ENCODE measurements at regions not wholly inside any gene's neighbourhood (a gene's known extent, or its start where the extent isn't known, plus 50 kb on each side); places are given as distances from the start of the nearest gene placed in this dataset.

DNA sequence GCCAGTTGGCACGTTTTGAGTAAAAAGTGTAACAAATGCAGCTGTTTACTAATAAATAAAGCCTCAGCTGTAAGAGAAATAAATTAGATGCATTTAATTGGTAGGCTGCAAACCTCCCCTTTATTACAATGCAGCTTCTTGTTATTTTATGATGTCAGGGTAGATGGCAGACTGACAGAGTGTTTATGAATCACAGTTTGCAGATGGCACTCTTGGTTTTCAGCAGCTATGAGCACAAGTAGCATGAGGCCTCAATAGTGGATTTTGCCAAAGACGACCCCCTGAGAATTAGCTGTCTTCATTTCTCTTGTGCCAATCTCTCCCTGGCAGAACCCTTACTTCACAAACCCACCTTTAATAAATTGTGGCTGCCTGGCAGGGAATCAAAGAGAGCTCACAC is 161.2 kb upstream of the C1orf87 start (continued):
- TF ChIP-seq, protein P1, sequence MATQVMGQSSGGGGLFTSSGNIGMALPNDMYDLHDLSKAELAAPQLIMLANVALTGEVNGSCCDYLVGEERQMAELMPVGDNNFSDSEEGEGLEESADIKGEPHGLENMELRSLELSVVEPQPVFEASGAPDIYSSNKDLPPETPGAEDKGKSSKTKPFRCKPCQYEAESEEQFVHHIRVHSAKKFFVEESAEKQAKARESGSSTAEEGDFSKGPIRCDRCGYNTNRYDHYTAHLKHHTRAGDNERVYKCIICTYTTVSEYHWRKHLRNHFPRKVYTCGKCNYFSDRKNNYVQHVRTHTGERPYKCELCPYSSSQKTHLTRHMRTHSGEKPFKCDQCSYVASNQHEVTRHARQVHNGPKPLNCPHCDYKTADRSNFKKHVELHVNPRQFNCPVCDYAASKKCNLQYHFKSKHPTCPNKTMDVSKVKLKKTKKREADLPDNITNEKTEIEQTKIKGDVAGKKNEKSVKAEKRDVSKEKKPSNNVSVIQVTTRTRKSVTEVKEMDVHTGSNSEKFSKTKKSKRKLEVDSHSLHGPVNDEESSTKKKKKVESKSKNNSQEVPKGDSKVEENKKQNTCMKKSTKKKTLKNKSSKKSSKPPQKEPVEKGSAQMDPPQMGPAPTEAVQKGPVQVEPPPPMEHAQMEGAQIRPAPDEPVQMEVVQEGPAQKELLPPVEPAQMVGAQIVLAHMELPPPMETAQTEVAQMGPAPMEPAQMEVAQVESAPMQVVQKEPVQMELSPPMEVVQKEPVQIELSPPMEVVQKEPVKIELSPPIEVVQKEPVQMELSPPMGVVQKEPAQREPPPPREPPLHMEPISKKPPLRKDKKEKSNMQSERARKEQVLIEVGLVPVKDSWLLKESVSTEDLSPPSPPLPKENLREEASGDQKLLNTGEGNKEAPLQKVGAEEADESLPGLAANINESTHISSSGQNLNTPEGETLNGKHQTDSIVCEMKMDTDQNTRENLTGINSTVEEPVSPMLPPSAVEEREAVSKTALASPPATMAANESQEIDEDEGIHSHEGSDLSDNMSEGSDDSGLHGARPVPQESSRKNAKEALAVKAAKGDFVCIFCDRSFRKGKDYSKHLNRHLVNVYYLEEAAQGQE (IDR thresholded peaks at IDR 0.05; ENCODE audit: low read depth) = no peak
- no peak for TF ChIP-seq EGR1 (IDR thresholded peaks at IDR 0.05; ENCODE audit: low read depth)
- TF ChIP-seq, protein P2, sequence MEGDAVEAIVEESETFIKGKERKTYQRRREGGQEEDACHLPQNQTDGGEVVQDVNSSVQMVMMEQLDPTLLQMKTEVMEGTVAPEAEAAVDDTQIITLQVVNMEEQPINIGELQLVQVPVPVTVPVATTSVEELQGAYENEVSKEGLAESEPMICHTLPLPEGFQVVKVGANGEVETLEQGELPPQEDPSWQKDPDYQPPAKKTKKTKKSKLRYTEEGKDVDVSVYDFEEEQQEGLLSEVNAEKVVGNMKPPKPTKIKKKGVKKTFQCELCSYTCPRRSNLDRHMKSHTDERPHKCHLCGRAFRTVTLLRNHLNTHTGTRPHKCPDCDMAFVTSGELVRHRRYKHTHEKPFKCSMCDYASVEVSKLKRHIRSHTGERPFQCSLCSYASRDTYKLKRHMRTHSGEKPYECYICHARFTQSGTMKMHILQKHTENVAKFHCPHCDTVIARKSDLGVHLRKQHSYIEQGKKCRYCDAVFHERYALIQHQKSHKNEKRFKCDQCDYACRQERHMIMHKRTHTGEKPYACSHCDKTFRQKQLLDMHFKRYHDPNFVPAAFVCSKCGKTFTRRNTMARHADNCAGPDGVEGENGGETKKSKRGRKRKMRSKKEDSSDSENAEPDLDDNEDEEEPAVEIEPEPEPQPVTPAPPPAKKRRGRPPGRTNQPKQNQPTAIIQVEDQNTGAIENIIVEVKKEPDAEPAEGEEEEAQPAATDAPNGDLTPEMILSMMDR (IDR thresholded peaks at IDR 0.05 in 2 of 3, conservative IDR thresholded peaks at IDR 0.05 in 1 of 3; ENCODE audit: borderline replicate concordance in 1 of 3, insufficient read depth in 1 of 3, low read depth in 2 of 3, low read length in 2 of 3) = no peak

DNA sequence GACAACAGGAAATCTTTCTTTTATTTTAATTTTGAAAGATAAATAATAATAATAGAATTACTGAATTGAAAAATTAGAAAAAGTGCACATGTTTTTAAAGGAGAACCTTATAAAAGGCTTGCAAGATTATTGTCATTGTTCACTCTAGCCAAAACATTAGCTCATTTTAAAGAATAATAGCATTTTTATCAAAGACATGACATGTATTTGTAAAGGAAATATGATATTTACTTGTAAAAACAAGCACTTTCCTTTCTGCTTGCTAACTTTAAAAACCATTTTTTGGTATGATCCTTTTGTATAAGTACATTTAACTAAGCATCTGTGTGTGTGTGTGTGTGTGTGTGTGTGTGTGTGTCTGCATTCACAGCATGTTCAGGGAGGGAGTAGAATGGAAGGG is 156.3 kb upstream of the C1orf87 start:
- Histone ChIP-seq H3K27me3 (ENCODE audit: insufficient read depth, low read length) (no peaks in the 10 kb centered on the region), H2AFZ (ENCODE audit: low read depth, low read length, poor library complexity, severe bottlenecking) (no peak overlapping the region), H3K4me3 (replicated peaks in 1 of 2; ENCODE audit: low read depth in 1 of 2, low read length in 2 of 2) (no peak overlapping the region), H3K4me1 (ENCODE audit: control insufficient read depth in 1 of 2, insufficient read depth in 2 of 2, low read length in 2 of 2) (peaks cover 4 to 12% of the 10 kb centered on the region in 2 experiments; a peak in 3 of 4 replicates), H3K9me3 (ENCODE audit: control insufficient read depth in 1 of 2, insufficient read depth in 1 of 2, low read depth in 1 of 2, low read length in 2 of 2) (no peaks in the 10 kb centered on the region; a peak in 1 of 4 replicates), H4K20me1 (ENCODE audit: insufficient read depth) (no peaks in the 10 kb centered on the region), H3K79me2 (ENCODE audit: insufficient read depth, low read length) (no peaks in the 10 kb centered on the region), H3K9me2 (ENCODE audit: insufficient read depth) (no peaks in the 10 kb centered on the region), H3K27ac (ENCODE audit: low read depth, low read length) (no peak overlapping the region), H3K36me3 (ENCODE audit: control insufficient read depth in 1 of 2, insufficient read depth in 2 of 2, low read length in 2 of 2) (no peaks in the 10 kb centered on the region), H3K4me2 (ENCODE audit: low read length) (no peak overlapping the region), H3K9ac (ENCODE audit: low read length) (no peak overlapping the region)
- ChIA-PET CTCF (no interaction called here), POLR2A (no interaction called here), RAD21 (ENCODE audit: low non-redundant PET in 1 of 2, low total read pairs in 2 of 2, uncharacterized antibody in 2 of 2, unreplicated experiment in 2 of 2) (no interaction called here)
- TF ChIP-seq, protein P3, sequence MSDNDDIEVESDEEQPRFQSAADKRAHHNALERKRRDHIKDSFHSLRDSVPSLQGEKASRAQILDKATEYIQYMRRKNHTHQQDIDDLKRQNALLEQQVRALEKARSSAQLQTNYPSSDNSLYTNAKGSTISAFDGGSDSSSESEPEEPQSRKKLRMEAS (IDR thresholded peaks at IDR 0.05) = no peak
- TF ChIP-seq RAD21 (IDR thresholded peaks at IDR 0.05; ENCODE audit: low read depth) (no peak), POLR2A (IDR thresholded peaks at IDR 0.05; ENCODE audit: borderline replicate concordance, extremely low read depth, insufficient read depth, insufficient read length) (no peak), EZH2 (IDR thresholded peaks at IDR 0.05) (no peak)
- BruUV-seq (replicated peaks) = no TSS peak
- ATAC-seq = no peak
- intact Hi-C loops (cut with micrococcal nuclease) = no loop called here
- DNase-seq (ENCODE audit: low read depth, low spot score) = no peak

All from HCT116 (cell line).